HG02852 (cell line): ENCODE measurements at regions not wholly inside any gene's neighbourhood (a gene's known extent, or its start where the extent isn't known, plus 50 kb on each side); places are given as distances from the start of the nearest gene placed in this dataset.

Experiments used
- ATAC-seq: cut with Tn5 transposase; IDR thresholded peaks from one replicate; pipeline ENCODE4 v1.9.1; 2021; ENCODE audit warnings: mild to moderate bottlenecking, moderate library complexity; ENCODE audit not compliant: unreplicated experiment

- ATAC-seq: no peak
Measured at GRCh38 chr12:66960006-66960405, 281.1 kb upstream of the GRIP1 start.

GRCh38 chr12:66960704-66961690 lies 282.1 kb upstream of the GRIP1 start:
- ATAC-seq: no peak

- ATAC-seq: no peak
Measured at GRCh38 chr12:66962290-66962689, 283.4 kb upstream of the GRIP1 start.

GRCh38 chr12:66963901-66964300 lies 285.0 kb upstream of the GRIP1 start:
- no peak for ATAC-seq

- ATAC-seq: no peak
Measured at GRCh38 chr12:66964629-66965028, 285.8 kb upstream of the GRIP1 start.

GRCh38 chr12:66965621-66966020 lies 286.7 kb upstream of the GRIP1 start:
- no peak for ATAC-seq

GRCh38 chr12:66971816-66972215 lies 292.9 kb upstream of the GRIP1 start:
- ATAC-seq: no peak

- no peak for ATAC-seq
Measured at GRCh38 chr12:66976526-66976925, 292.6 kb upstream of the CAND1 start.

- ATAC-seq: no peak
Measured at GRCh38 chr12:66978802-66979201, 290.4 kb upstream of the CAND1 start.

GRCh38 chr12:66979251-66979650 lies 289.9 kb upstream of the CAND1 start:
- no peak for ATAC-seq

- no peak for ATAC-seq
Measured at GRCh38 chr12:66984077-66984476, 285.1 kb upstream of the CAND1 start.

GRCh38 chr12:66984962-66985361 lies 284.2 kb upstream of the CAND1 start:
- ATAC-seq: no peak

- ATAC-seq: no peak
Measured at GRCh38 chr12:66999141-66999540, 270.0 kb upstream of the CAND1 start.

- ATAC-seq: no peak
Measured at GRCh38 chr12:67001251-67001650, 267.9 kb upstream of the CAND1 start.

- no peak for ATAC-seq
Measured at GRCh38 chr12:67002720-67003119, 266.4 kb upstream of the CAND1 start.

GRCh38 chr12:67006610-67007009 lies 262.5 kb upstream of the CAND1 start:
- ATAC-seq: no peak

- no peak for ATAC-seq
Measured at GRCh38 chr12:67014642-67015041, 254.5 kb upstream of the CAND1 start.

GRCh38 chr12:67018105-67018504 lies 251.1 kb upstream of the CAND1 start:
- no peak for ATAC-seq

- ATAC-seq: no peak
Measured at GRCh38 chr12:67019070-67019469, 250.1 kb upstream of the CAND1 start.

- ATAC-seq: peak; percentile 80
Measured at GRCh38 chr12:67025543-67026114, 243.5 kb upstream of the CAND1 start.

- no peak for ATAC-seq
Measured at GRCh38 chr12:67026487-67027246, 242.5 kb upstream of the CAND1 start.

- ATAC-seq: no peak
Measured at GRCh38 chr12:67028529-67028928, 240.6 kb upstream of the CAND1 start.
